ENCODE measurements at regions not wholly inside any gene's neighbourhood (a gene's known extent, or its start where the extent isn't known, plus 50 kb on each side); places are given as distances from the start of the nearest gene placed in this dataset.

DNA sequence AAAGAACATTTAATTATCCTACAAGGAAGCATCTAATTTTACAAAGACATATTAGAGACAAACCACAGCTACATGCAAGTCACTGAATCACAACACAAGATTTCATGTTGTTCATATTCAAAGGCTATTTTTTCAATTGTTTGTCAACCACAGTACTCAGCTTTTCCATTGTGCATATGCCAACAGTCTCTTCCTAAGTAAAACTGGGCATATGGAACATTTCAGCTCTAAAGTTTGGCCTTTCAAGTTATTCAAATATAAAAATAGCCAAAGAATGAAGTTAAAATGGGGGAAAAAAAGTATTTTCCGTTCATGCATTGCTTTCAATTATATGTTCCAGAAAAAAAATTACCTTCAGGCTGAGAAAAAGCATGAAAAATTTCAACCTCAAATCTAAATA is 537.9 kb downstream of the PLXDC2 start:
- no peaks in the 10 kb centered on the region for H3K36me3 ChIP-seq (ENCODE audit: control insufficient read depth in 2 of 4, insufficient read depth in 4 of 4, low read length in 3 of 4)
- DNase-seq (ENCODE audit: low read depth in 1 of 2, low spot score in 2 of 2), result no peak

More for the DNA sequence above, 537.9 kb downstream of the PLXDC2 start:
- H3K79me1 ChIP-seq (ENCODE audit: low read depth, low read length), result no peaks in the 10 kb centered on the region
- H3K4me2 ChIP-seq (ENCODE audit: insufficient read depth in 1 of 2, low read depth in 2 of 2, low read length in 2 of 2), result no peak overlapping the region
- no peak overlapping the region for H2BK12ac ChIP-seq (ENCODE audit: low read depth, low read length)
- H3K27me3 ChIP-seq (replicated peaks in 1 of 4; ENCODE audit: control insufficient read depth in 3 of 4, extremely low read depth in 1 of 4, insufficient read depth in 3 of 4, low read length in 3 of 4), result no peaks in the 10 kb centered on the region
- no peaks in the 10 kb centered on the region for H3K23me2 ChIP-seq (ENCODE audit: low read depth, low read length)
- TF ChIP-seq NRF1 (IDR thresholded peaks at IDR 0.05; ENCODE audit: low read depth, low read length) (no peak), SIRT6 (IDR thresholded peaks at IDR 0.05; ENCODE audit: low read length) (no peak)
- H3K4me3 ChIP-seq (ENCODE audit: extremely low read depth in 1 of 4, insufficient read depth in 2 of 4, low read depth in 3 of 4, low read length in 4 of 4), result no peak overlapping the region
- no peak overlapping the region for H3K23ac ChIP-seq (ENCODE audit: insufficient read length)
- H3K56ac ChIP-seq (replicated peaks; ENCODE audit: insufficient read length, low read depth, low read length), result no peak overlapping the region
- H4K91ac ChIP-seq (replicated peaks; ENCODE audit: insufficient read length, low read length), result no peak overlapping the region
- H3K79me2 ChIP-seq (ENCODE audit: control insufficient read depth in 1 of 2, insufficient read depth in 2 of 2, low read length in 2 of 2), result no peaks in the 10 kb centered on the region
- H2AK5ac ChIP-seq (ENCODE audit: low read depth, low read length), result no peak overlapping the region
- no peak overlapping the region for H4K8ac ChIP-seq (ENCODE audit: extremely low read depth, insufficient read depth, low read length)
- H2BK20ac ChIP-seq (ENCODE audit: low read length), result no peak overlapping the region
- no peak overlapping the region for H3K14ac ChIP-seq (ENCODE audit: insufficient read length)
- no peaks in the 10 kb centered on the region for H3K4me1 ChIP-seq (replicated peaks in 1 of 4; ENCODE audit: control insufficient read depth in 3 of 4, insufficient read depth in 4 of 4, low read length in 3 of 4)
- no peak overlapping the region for H2BK120ac ChIP-seq (replicated peaks; ENCODE audit: low read depth, low read length)
- no peak overlapping the region for H2BK15ac ChIP-seq (ENCODE audit: low read length)
- POLR2A ChIA-PET (ENCODE audit: partially characterized antibody), result no interaction called here
- H3K4ac ChIP-seq (replicated peaks; ENCODE audit: insufficient read length, low read depth, low read length), result no peak overlapping the region
- H3K27ac ChIP-seq (ENCODE audit: low read depth, low read length), result no peak overlapping the region
- no peak overlapping the region for H2BK5ac ChIP-seq (ENCODE audit: low read depth, low read length)
- no peak overlapping the region for H2AFZ ChIP-seq (ENCODE audit: low read length)
- CTCF ChIA-PET (ENCODE audit: partially characterized antibody), result no interaction called here
- H3K9me3 ChIP-seq (ENCODE audit: insufficient read depth in 2 of 2, low read depth in 1 of 2, low read length in 1 of 2), result no peaks in the 10 kb centered on the region; a peak in 1 of 4 replicates
- no peak overlapping the region for H3K18ac ChIP-seq (ENCODE audit: extremely low read depth, low read length)
- H4K20me1 ChIP-seq (replicated peaks in 1 of 2; ENCODE audit: control insufficient read depth in 1 of 2, insufficient read depth in 2 of 2, low read length in 2 of 2), result no peaks in the 10 kb centered on the region
- H3K9ac ChIP-seq (replicated peaks in 1 of 4; ENCODE audit: extremely low read depth in 1 of 4, low read depth in 3 of 4, low read length in 3 of 4), result no peak overlapping the region
- H4K5ac ChIP-seq (ENCODE audit: insufficient read length, low read depth, low read length), result no peak overlapping the region
- 88% methylated on average over 1 of the region's 1 CpG; no CpG with 5 or more reads in 1 of the 2 experiments for WGBS, 2 experiments (ENCODE audit: extremely low coverage in 1 of 2, insufficient coverage in 1 of 2, insufficient read length in 1 of 2, insufficient replicate concordance in 2 of 2, low coverage in 1 of 2, low lambda C conversion rate in 2 of 2, missing lambda C conversion rate in 1 of 2)
- no peak for FAIRE-seq

Measured in H1 (cell line).